MM.1S (cell line): ENCODE measurements at regions not wholly inside any gene's neighbourhood (a gene's known extent, or its start where the extent isn't known, plus 50 kb on each side); places are given as distances from the start of the nearest gene placed in this dataset.

Source experiments
- EZH2 ChIP-seq: fragments of 300-600 bp; sonication (generic); optimal IDR thresholded peaks from 2 replicates; pipeline ENCODE3; 2017; ENCODE audit warnings: low read depth, mild to moderate bottlenecking, antibody characterized with exemption, low read length, mixed read lengths
- TF ChIP-seq, protein P1 (sequence below): fragments of 300-600 bp; sonication (generic); IDR thresholded peaks from 2 replicates; pipeline ENCODE4 v1.5.1; 2016; ENCODE audit warnings: antibody characterized with exemption, low read length, mixed read lengths

- no peak for TF ChIP-seq EZH2
- TF ChIP-seq, protein P1, sequence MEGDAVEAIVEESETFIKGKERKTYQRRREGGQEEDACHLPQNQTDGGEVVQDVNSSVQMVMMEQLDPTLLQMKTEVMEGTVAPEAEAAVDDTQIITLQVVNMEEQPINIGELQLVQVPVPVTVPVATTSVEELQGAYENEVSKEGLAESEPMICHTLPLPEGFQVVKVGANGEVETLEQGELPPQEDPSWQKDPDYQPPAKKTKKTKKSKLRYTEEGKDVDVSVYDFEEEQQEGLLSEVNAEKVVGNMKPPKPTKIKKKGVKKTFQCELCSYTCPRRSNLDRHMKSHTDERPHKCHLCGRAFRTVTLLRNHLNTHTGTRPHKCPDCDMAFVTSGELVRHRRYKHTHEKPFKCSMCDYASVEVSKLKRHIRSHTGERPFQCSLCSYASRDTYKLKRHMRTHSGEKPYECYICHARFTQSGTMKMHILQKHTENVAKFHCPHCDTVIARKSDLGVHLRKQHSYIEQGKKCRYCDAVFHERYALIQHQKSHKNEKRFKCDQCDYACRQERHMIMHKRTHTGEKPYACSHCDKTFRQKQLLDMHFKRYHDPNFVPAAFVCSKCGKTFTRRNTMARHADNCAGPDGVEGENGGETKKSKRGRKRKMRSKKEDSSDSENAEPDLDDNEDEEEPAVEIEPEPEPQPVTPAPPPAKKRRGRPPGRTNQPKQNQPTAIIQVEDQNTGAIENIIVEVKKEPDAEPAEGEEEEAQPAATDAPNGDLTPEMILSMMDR, result no peak
Observed at GRCh38 chr1:29682919-29683295, 446.6 kb downstream of the PTPRU start.
